NCI-H2171 treated with DMSO at 0.1 percent for 48 hours (cell line): ENCODE measurements at regions not wholly inside any gene's neighbourhood (a gene's known extent, or its start where the extent isn't known, plus 50 kb on each side); places are given as distances from the start of the nearest gene placed in this dataset.
"Not testable (repeated sequence)": the region's sequence is repeated elsewhere in the genome, so short reads cannot be mapped to it uniquely, and the experiment has no call there.

Experiments used
- DNase-seq: peaks from one replicate; lab custom pipeline; 2025; lab: John Stamatoyannopoulos, UW

DNA sequence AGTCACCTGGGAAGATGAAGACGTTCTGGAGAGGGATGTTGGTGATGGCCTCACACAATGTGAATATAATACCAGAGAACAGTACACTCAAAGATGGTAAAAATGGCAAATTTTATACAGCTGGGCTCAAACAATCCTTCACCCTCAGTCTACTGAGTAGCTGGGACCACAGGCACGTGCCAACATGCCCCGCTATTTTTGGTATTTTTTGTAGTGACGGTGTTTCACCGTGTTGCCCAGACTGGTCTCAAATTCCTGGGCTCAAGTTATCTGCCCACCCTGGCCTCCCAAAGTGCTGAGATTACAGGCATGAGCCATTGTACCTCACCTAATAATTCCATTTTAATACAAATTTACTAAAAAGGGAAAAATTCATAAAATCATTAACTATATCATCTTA is 280.3 kb upstream of the HSFY2 start:
- no peak for DNase-seq

DNA sequence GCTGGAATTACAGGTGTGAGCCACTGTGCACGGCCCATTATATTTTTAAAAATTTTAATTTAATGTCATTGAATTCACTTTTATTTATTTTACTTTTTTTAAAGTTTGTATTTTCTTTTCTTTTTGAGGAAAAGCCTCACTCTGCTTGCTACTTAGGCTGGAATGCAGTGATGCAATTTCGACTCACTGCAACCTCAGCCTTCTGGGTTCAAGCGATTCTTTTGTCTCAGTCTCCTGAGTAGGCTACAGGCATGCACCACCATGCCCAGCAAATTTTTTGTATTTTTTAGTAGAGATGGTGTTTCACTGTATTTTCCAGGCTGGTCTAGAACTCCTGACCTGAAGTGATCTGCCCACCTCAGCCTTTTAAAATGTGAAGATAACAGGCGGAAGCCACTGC is 277.5 kb upstream of the HSFY2 start:
- no peak for DNase-seq

DNA sequence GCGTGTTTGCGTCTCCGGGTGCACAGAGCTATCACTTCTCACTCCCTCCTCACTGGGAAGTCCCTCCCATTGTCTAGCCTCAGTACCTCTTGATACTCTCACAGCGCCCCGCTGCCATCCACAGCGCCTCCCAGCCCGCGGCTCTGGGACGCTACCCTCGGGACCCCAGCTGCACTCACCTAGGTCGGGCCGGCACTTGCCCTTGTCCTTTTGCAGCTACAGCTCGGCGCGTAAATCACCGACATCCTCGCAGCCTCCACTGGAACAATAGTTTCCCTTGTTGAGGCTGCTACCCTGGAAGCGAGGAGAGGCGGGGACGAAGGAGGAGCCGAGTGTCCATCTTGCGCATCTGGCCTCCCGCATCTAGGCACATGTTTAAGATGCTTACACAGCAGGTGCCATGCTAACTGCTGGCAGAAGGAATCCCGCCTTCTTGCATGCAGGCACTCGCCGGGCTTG is 269.5 kb upstream of the HSFY2 start:
- no peak for DNase-seq

DNA sequence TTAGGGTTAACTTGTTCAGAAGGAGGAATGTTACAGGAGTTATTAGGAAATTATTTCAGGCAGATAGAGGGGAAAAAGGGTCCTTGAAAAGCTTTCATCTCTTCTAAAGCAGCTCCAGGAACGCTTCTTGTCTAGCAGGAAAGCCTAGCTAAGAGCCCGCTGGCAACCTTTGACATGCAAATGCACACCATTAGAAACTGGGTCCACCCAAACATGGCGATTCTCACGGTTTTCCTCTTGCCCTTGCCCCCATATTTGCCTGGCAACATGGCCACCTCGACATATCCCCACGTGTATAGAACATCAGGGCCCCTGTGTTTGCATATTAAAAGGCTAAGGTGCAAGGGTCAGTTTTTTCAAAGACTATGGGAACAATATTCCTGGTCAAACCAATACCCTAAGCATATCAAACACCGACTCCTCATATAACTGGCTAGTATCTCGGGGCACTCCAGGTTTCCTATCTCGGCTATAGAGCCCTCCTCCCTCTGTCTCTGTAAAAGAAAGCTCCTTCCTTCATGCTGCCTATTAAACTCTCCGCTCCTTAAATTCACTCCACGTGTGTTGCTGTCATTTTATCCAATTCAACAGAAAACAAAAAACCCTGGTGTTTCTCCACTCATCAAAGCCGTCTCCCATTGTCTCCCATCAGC is 268.9 kb upstream of the HSFY2 start:
- no peak for DNase-seq

DNA sequence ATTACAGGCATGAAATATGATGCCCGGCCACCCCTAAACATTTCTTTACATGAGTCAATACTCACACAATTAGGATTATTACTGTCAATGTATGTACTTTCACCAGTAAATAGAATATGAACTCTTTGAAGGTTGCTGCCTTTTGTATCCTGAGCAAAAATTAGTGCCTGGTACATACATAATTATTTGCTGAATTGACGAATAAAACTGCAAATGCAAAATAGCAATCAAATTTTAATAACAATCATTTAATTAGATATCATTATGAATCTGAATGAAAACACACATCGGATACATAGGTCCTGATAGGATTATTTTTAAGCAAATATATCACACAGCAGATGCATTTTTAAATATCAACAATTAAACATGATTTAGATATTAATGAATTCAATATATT is 253.1 kb upstream of the HSFY2 start:
- no peak for DNase-seq

DNA sequence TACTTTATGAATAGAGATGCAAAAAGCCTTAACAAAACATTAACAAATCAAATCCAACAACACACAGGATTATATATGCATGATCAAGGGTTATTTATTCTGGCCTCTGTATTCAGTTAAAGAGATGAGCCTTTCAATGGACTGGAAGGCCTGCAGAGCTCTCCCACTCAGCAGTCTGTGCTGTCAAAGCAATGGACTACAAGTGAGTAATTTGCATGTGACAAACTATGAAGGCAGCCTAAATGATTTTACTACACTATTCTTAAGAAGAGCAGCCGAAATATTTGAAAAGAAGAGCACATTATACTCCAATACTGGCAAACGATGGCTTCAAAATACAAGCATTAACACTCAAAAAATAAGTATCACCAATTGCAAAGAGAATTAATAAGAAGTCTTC is 250.4 kb upstream of the HSFY2 start:
- no peak for DNase-seq

DNA sequence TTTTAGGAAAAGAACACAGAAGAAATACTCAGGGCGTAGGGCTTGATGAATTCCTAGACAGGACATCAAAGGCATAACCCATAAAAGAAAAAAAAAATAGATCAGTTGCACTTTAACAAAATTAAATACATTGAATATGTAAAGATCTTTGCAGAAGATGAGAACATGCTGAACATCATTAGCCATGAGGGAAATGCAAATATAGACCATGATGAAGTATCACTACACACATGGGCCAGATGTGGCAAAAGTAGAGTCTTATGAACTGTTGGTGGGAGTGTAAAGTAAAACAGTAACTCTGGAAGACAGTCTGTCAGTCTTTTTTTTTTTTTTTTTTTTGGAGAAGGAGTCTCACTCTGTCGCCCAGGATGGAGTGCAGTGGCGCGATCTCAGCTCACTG is 246.7 kb upstream of the HSFY2 start:
- no peak for DNase-seq

DNA sequence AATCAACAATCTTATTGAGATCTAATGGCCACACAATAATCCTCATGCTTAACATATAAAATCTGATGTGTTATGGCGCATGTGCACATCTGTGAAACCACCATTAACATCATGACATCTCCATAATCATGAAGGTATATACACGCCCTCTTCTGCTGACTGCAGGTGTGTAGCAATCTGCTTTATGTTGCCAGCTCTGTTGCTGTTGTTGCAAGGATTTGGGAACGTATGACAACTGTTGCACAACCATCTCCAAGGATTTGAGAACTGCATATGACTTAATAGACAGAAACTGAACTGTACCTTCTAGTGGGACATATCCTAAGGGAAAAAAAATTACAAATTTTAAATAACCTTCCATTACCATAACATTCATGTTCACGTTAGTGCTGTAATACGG is 243.5 kb upstream of the HSFY2 start:
- no peak for DNase-seq

DNA sequence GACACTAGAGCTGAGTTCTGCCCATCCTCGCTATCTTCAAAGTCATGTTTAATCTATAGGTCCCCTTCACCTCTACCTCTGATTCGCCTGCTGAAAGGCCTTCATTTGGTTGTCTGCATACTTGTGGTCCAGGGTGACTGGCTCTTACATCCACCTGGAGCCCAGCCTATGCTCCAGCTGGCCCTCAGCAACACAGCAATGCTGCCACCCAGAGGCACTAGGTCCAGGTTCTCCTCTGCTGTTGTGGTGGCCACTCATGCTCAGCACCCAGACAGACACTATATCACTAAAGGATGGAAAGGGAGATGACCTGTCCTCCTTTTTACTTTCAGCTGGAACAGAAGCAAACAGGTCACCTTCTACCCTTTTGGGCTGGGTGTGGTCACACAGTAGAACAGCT is 242.3 kb upstream of the HSFY2 start:
- no peak for DNase-seq

DNA sequence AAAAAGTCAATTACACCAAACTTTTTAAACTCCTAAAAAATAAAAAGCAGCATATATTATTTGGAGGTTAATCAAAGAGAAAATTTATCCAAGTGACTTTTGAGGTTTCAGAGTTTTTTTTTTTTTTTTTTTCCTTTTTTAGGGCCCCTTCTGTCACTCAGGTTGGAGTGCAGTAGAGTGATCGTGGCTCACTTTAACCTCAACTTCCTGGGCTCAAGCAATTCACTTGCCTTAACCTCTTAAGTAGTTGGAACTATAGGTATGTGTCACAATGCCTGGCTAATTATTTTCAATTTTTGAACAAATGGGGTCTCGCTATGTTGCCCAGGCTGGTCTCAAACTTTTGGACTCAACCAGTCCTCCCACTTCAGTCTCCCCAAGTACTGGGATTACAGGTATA is 241.7 kb upstream of the HSFY2 start:
- no peak for DNase-seq

DNA sequence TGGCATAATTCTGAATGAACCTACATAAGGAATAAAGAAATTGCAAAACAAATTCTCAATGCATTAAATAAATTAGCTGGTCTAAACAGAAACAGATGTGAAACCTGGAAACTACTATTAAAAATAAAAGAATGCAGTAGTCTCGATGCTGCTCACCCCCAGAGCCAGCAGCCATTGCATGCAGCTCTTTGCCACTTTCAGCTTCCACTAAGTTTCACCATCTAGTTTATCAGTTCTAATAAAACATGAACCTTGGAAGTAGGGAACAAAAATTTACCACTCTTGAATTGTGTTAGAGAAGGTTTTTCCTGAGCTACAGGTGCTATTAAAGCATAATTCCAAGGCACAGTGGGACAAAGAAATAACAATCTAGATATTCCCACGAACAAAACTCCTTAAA is 239.4 kb upstream of the HSFY2 start:
- DNase-seq = no peak

DNA sequence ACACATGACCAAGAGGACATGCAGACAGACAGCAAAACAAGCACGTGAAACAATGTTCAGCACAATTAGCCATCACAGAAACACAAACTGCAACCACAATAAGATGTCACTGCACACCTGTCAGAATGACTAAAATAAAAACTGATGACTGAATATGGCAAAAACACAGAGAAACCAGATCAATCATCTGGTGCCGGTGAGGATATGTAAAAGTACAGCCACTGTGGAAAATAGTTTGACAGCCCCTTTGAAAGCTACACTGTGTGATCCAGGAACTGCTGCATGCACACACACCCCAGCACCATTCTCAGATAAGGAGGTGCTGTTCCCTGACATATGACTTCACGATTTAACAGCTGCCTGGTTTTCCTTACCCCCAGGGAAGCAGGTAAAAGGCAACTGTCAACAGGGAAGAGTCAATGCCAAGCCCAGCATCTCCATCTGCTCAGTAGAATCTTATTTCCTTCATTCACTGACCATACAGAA is 238.1 kb upstream of the HSFY2 start:
- DNase-seq = no peak

DNA sequence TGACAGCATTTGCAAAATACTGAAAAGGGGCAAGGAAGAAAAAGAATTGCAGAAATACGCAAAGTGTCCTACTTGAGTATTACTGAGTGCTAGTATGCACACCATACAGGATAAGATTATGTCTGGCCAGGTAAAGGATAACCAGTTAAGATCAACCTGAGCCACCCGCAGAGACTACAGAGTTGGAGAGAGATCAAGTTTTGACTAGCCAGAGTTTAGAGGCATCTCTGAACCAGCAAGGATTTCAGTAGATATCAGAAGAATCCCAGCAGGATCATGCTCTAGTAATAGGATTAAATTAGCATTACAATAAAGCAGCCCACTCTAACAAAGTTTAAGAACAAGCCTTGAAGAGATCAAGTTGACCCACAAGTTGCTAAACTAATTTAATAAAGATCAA is 232.7 kb upstream of the HSFY2 start:
- DNase-seq = no peak

DNA sequence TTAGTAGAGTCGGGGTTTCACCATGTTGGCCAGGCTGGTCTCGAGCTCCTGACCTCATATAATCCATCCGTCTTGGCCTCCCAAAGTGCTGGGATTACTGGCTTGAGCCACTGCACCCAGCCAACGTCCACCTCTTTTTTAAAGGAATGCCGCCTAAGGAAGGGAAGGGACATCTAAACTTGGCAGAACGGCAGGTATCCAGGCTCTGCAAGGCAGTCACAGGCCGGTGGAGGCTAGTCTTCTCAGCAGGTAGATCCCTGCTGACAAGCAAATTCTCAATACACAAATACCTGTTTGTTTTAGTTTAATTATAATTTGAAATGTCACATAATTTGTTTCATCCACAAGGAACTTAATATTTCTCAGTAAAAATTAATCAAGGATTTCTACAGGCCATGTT is 232.0 kb upstream of the HSFY2 start:
- DNase-seq = no peak

DNA sequence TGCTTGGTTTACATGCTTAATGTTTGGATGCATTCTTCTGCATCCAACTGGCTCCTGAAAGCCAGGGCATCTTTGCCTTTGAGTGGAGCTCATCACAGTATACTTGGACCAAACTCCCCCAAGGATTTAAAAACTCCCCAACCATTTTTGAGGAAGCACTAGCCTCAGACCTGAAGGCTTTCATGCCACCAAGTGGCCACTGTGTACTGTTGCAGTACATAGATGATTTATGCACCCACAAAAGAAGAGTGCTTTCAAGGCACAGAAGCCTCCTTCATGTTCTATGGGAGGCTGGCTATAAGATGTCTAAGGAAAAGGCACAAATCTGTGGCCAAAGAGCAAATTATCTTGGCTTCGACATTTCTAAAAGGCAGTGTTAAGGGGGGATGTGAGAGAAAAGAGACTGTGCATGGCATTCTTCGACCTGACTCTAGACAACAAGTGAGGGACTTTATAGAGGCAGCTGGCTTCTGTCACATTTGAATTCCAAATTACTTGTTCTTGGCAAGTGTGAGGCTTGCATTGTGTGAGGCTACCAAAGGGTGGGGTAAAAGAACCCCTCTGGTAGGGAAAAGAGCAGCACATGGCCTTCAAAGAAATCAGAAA is 224.2 kb upstream of the HSFY2 start:
- no peak for DNase-seq

DNA sequence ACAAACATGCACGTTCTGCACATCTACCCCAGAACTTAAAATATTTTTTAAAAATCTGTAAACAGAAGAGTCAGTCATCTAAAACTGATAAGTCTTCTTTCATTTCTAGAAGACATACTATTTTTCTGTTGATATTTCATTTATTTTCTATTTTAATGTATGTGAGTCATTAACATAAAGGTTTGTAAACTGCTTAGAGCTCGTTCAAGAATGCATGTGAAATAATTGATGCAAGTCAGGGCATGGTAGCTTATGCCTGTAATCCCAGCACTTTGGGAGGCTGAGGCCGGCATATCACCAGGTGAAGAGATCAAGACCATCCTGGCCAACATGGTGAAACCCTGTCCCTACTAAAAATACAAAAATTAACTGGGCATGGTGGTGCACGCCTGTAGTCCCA is 219.9 kb upstream of the HSFY2 start:
- no peak for DNase-seq

DNA sequence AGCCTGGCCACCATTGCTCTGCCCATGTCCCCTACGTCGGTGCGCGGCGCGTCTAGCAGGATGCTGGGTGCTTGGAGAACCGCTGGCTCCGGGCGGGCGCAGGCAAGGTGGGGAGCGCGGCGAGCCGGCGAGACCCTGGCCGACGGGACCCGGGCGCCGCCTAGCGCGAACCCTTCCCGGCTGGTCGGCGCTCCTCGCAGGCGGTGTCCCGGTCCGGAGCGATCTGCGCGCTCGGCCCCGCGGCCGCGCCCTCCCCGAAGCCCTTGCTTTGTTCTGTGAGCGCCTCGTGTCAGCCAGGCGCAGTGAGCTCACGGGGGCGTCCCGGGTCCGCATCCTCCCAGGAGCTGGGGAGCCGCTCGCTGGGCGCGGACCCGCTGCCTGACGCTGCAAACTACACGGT is 219.1 kb upstream of the HSFY2 start:
- DNase-seq = not testable (repeated sequence)

DNA sequence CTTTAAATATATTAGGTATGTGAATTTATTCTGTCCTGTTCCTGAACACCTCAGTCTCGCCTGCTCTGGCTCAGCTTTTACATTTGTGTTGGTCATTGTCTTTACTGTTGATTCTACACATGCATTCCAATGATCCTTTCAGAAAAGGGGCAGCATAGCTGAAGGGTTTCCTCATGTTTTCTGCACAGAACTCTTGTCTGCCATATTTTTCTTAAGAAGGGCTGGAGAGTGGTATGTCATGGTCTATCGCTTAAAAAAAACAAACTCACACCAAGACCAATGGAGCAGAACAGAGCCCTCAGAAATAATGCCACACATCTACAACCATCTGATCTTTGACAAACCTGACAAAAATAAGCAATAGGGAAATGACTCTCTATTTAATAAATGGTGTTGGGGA is 215.8 kb upstream of the HSFY2 start:
- DNase-seq = no peak

DNA sequence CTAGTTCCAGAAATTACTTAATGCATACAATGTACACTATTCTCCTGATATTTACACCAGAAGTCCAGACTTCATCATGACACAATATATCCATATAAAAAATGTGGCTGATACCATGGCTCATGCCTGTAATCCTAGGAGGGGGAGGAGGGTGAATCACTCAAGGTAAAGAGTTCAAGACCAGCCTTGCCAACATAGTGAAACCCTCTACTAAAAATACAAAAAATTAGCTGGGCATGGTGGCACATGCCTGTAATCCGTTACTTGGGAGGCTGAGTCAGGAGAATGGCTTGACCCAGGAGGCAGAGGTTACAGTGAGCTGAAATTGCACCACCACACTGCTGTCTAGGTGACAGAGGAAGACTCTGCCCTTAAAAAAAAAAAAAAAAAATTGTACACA is 192.5 kb upstream of the HSFY2 start:
- DNase-seq = no peak

DNA sequence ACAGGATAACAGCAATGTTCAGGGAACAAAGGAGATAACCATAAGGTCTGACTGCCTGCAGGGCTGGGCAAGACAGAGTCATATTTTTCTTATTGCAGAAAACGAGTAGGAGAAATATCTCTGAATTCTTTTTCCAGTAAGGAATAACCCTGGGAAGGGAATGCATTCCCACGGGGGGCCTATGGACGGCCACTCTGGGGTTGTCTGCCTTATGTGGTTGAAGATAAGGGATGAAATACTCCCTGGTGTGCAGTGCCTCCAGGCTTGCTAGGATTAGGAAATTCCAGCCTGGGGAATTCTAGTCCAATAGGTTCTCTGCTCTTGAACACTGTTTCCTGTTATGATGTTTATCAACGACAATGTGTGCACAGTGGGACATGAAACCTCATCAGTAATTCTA is 185.3 kb upstream of the HSFY2 start:
- DNase-seq = no peak

DNA sequence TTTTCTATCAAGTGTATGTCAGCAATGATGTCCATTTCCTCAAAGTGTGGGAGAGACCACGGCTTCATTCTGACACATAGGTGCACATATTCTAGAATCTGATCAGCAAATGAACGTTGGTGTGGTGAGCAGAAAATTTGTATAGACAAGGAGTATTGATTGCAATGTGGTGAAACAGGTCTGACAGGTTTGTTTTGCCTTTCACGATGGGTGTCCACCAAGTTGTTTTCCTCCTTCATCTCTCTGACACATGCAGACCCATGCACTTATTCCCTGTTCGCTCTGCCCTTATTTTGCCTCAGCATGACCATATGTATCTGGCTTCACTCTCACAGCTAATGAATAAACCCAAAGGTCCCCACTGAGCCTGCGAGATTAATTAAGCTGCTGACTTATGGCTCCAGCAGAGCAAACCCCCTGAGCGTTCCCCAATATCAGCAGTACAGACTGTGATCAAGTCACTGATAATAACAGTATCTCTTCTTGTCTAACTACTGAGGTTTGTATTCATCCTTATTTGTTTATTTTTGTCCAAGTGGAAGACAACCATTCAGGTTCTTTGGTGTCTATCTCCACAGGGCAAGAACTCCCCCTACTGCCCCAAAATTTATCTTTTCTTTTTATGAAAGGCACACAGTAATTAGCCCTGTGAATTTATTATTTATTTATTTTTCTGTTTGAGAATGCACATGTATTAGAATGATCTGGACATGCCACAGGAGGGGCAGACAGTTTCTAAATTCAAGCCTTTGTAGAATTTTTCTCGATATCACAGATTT is 178.3 kb upstream of the HSFY2 start:
- DNase-seq = no peak

DNA sequence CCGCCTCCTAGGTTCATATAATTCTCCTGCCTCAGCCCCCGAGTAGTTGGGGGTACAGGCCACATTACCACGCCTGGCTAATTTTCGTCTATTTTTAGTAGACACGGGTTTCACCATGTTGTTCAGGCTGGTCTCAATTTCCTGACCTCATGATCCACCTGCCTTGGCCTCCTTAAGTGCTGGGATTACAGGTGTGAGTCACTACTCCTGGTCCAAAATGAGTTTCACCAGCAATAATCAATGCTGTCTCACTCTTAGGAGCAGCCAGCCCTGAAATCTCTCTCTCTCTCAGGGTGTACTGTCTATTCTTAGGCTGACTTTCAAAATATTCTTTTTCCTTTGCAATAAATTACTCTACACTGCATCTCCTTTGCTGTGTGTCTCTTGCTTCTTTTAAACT is 177.5 kb upstream of the HSFY2 start:
- no peak for DNase-seq

DNA sequence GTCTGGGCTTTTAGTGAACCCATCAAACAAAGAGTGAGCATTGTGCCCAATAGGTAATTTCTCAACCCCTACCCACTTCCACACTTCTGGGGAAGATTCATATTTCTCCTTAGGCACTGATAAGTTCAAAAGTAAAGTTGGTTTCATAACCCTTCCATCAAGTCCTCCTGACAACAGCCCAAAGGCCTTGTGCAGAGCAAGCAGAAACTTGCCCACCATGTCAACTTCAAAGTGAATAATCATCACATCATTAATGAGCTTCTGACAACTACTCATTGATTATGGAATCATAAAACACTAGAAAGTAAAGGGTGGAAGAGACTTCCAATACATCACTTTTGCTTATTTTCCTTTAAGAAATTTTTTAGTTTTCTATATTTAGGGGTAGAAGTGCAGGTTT is 163.3 kb upstream of the HSFY2 start:
- DNase-seq = no peak
